IMR-90 (cell line): ENCODE measurements at regions not wholly inside any gene's neighbourhood (a gene's known extent, or its start where the extent isn't known, plus 50 kb on each side); places are given as distances from the start of the nearest gene placed in this dataset.

Experiments
- ATAC-seq: fragments of 200-7000 bp; cut with Tn5 transposase; 2 replicates; pipeline ENCODE4 v1.9.1; 2020; ENCODE audit warnings: low read depth, mild to moderate bottlenecking, moderate library complexity
- BruUV-seq: library from RNA; stranded (reverse); fragments of 400-500 nt; replicated peaks from 2 replicates; lab custom pipeline; 2021; lab: Mats Ljungman, UMichigan
- CTCF ChIA-PET: fragments of 300-600 bp; formaldehyde crosslinking; extraction: SDS; loops from one replicate; lab custom pipeline; 2021; ENCODE audit warnings: antibody characterized with exemption; lab: Yijun Ruan, JAX
- POLR2A ChIA-PET: fragments of 300-600 bp; sonication (Branson Sonifier 250); formaldehyde crosslinking; loops from one replicate; lab custom pipeline; 2022; ENCODE audit warnings: antibody characterized with exemption; ENCODE audit not compliant: unreplicated experiment; lab: Charles Lee
- DNase-seq: peaks from one replicate; pipeline ENCODE4 v3.0.0; 2013
- H2AFZ ChIP-seq: replicated peaks from 2 replicates; pipeline ENCODE3; 2013; ENCODE audit warnings: low read length, mild to moderate bottlenecking; ENCODE audit not compliant: poor library complexity
- H2AK5ac ChIP-seq: 2 replicates; pipeline ENCODE4 v1.6.1; 2013; ENCODE audit warnings: low read depth, low read length, inconsistent platforms
- H2AK9ac ChIP-seq: replicated peaks from 2 replicates; pipeline ENCODE3; 2013; ENCODE audit warnings: mild to moderate bottlenecking, low read depth, low read length, moderate library complexity; ENCODE audit not compliant: poor library complexity
- H2BK120ac ChIP-seq: 2 replicates; pipeline ENCODE4 v1.6.1; 2013; ENCODE audit warnings: low read depth, low read length, inconsistent platforms
- H2BK15ac ChIP-seq: 3 replicates; pipeline ENCODE4 v1.6.1; 2013; ENCODE audit warnings: low read depth, low read length, inconsistent platforms
- H2BK20ac ChIP-seq: 2 replicates; pipeline ENCODE4 v1.6.1; 2013; ENCODE audit warnings: low read depth, mild to moderate bottlenecking, inconsistent platforms, low read length, moderate library complexity
- H2BK5ac ChIP-seq: 2 replicates; pipeline ENCODE4 v1.6.1; 2013; ENCODE audit warnings: mild to moderate bottlenecking, low read depth, low read length, inconsistent platforms; ENCODE audit not compliant: poor library complexity, severe bottlenecking
- H3K14ac ChIP-seq: replicated peaks from 2 replicates; pipeline ENCODE4 v1.6.1; 2013; ENCODE audit warnings: low read depth, low read length, inconsistent platforms
- H3K18ac ChIP-seq: 2 replicates; pipeline ENCODE4 v1.6.1; 2013; ENCODE audit warnings: low read depth, low read length, control low read depth
- H3K23ac ChIP-seq: 2 replicates; pipeline ENCODE4 v1.6.1; 2013; ENCODE audit warnings: low read depth, low read length, inconsistent platforms
- H3K27ac ChIP-seq: 2 replicates; pipeline ENCODE4 v1.5.1; 2013; ENCODE audit warnings: mild to moderate bottlenecking, control low read depth, low read length; ENCODE audit not compliant: insufficient read depth
- H3K27me3 ChIP-seq: 2 replicates; pipeline ENCODE4 v1.6.1; 2013; ENCODE audit warnings: low read length; ENCODE audit not compliant: control insufficient read depth, insufficient read depth
- H3K36me3 ChIP-seq: 2 replicates; pipeline ENCODE4 v1.6.1; 2013; ENCODE audit warnings: low read length, mixed read lengths; ENCODE audit not compliant: control insufficient read depth, insufficient read depth
- H3K4ac ChIP-seq: 2 replicates; pipeline ENCODE4 v1.6.1; 2013; ENCODE audit warnings: low read depth, low read length, inconsistent platforms
- H3K4me1 ChIP-seq: 2 replicates; pipeline ENCODE4 v1.6.1; 2013; ENCODE audit warnings: low read length, mixed read lengths; ENCODE audit not compliant: control insufficient read depth, insufficient read depth
- H3K4me2 ChIP-seq: 2 replicates; pipeline ENCODE4 v1.6.1; 2013; ENCODE audit warnings: low read depth, mild to moderate bottlenecking, control low read depth, low read length, moderate library complexity
- H3K4me3 ChIP-seq: 2 replicates; pipeline ENCODE4 v1.5.1; 2013; ENCODE audit warnings: low read depth, mild to moderate bottlenecking, control low read depth, low read length, moderate library complexity; ENCODE audit not compliant: insufficient read depth
- H3K56ac ChIP-seq: 2 replicates; pipeline ENCODE4 v1.6.1; 2013; ENCODE audit warnings: low read length, inconsistent platforms; ENCODE audit not compliant: insufficient read depth; ENCODE audit errors: extremely low read depth
- H3K79me1 ChIP-seq, 2 experiments: 2 replicates each; pipeline ENCODE4 v1.6.1; 2013; ENCODE audit warnings: low read length in 2 of 2, inconsistent platforms in 1 of 2, low read depth in 1 of 2
- H3K9ac ChIP-seq: 2 replicates; pipeline ENCODE4 v1.6.1; 2013; ENCODE audit warnings: low read depth, low read length, control low read depth
- H3K9me1 ChIP-seq: 2 replicates; pipeline ENCODE4 v1.6.1; 2013; ENCODE audit warnings: low read length, inconsistent platforms; ENCODE audit not compliant: insufficient read depth
- H3K9me3 ChIP-seq: 2 replicates; pipeline ENCODE4 v1.6.1; 2013; ENCODE audit warnings: low read length; ENCODE audit not compliant: control insufficient read depth, insufficient read depth
- H4K20me1 ChIP-seq: 2 replicates; pipeline ENCODE4 v1.6.1; 2013; ENCODE audit warnings: low read length, inconsistent platforms; ENCODE audit not compliant: insufficient read depth
- H4K5ac ChIP-seq: 2 replicates; pipeline ENCODE4 v1.6.1; 2013; ENCODE audit warnings: mild to moderate bottlenecking, low read depth, low read length, control low read depth
- H4K8ac ChIP-seq, 2 experiments: 2 replicates each; pipeline ENCODE4 v1.6.1; 2013; ENCODE audit warnings: low read depth in 2 of 2, low read length in 2 of 2, control low read depth in 1 of 2, inconsistent platforms in 1 of 2
- H4K91ac ChIP-seq: 2 replicates; pipeline ENCODE4 v1.6.1; 2013; ENCODE audit warnings: low read depth, low read length, inconsistent platforms; ENCODE audit not compliant: insufficient read depth
- BHLHE40 ChIP-seq: fragments of 150-350 bp; IDR thresholded peaks from 2 replicates; pipeline ENCODE4 v1.6.1; 2016; ENCODE audit warnings: mild to moderate bottlenecking, low read depth, low read length
- CEBPB ChIP-seq: IDR thresholded peaks from 2 replicates; pipeline ENCODE4 v1.6.1; 2012; ENCODE audit warnings: low read depth, low read length, improper control_type of control experiment
- CHD1 ChIP-seq: IDR thresholded peaks from 2 replicates; pipeline ENCODE4 v1.6.1; 2012; ENCODE audit warnings: low read depth, low read length, improper control_type of control experiment
- ELK1 ChIP-seq: fragments of 150-350 bp; IDR thresholded peaks from 2 replicates; pipeline ENCODE4 v1.6.1; 2016; ENCODE audit warnings: low read depth, mild to moderate bottlenecking, low read length, moderate library complexity, borderline replicate concordance
- FOS ChIP-seq: fragments of 150-350 bp; IDR thresholded peaks from 2 replicates; pipeline ENCODE4 v1.6.1; 2016; ENCODE audit warnings: low read depth, low read length
- MAFK ChIP-seq: IDR thresholded peaks from 2 replicates; pipeline ENCODE4 v1.6.1; 2012; ENCODE audit warnings: low read depth, low read length, improper control_type of control experiment
- MAZ ChIP-seq: IDR thresholded peaks from 2 replicates; pipeline ENCODE4 v1.6.1; 2012; ENCODE audit warnings: low read depth, mild to moderate bottlenecking, low read length, improper control_type of control experiment, moderate library complexity, borderline replicate concordance
- MXI1 ChIP-seq: IDR thresholded peaks from 2 replicates; pipeline ENCODE4 v1.6.1; 2012; ENCODE audit warnings: low read depth, mild to moderate bottlenecking, low read length, moderate library complexity, borderline replicate concordance
- NFE2L2 ChIP-seq: fragments of 150-350 bp; IDR thresholded peaks from 2 replicates; pipeline ENCODE4 v1.6.1; 2016; ENCODE audit warnings: low read depth, mild to moderate bottlenecking, low read length
- POLR2A ChIP-seq: IDR thresholded peaks from 2 replicates; pipeline ENCODE4 v1.6.1; 2012; ENCODE audit warnings: mild to moderate bottlenecking, low read depth, low read length
- RAD21 ChIP-seq: IDR thresholded peaks from 2 replicates; pipeline ENCODE4 v1.6.1; 2012; ENCODE audit warnings: low read length, improper control_type of control experiment
- RCOR1 ChIP-seq: IDR thresholded peaks from 2 replicates; pipeline ENCODE4 v1.6.1; 2012; ENCODE audit warnings: mild to moderate bottlenecking, low read length, improper control_type of control experiment; ENCODE audit not compliant: insufficient replicate concordance
- RFX5 ChIP-seq: IDR thresholded peaks from 2 replicates; pipeline ENCODE4 v1.8.0; 2012; ENCODE audit warnings: low read depth, mild to moderate bottlenecking, low read length, moderate library complexity
- SMC3 ChIP-seq: fragments of 150-350 bp; IDR thresholded peaks from 2 replicates; pipeline ENCODE4 v1.6.1; 2016; ENCODE audit warnings: low read depth, mild to moderate bottlenecking, antibody characterized with exemption, low read length, moderate library complexity
- WGBS, 2 experiments: methylation state at CpG; one replicate each; pipeline versions ENCODE4 v1.1.5 to v1.1.7; 2013; ENCODE audit warnings: missing lambda C conversion rate in 2 of 2; ENCODE audit not compliant: insufficient read length in 1 of 2; ENCODE audit errors: extremely low coverage in 2 of 2; 5-methylcytosine and 5-hydroxymethylcytosine counted together
- dilution Hi-C: fragments of 300-500 bp; cut with HindIII; formaldehyde crosslinking; loops from one replicate; pipeline ENCODE4 v1.14.3; 2018; ENCODE audit warnings: low sequenced_read_pairs; ENCODE audit not compliant: unreplicated experiment
- in situ Hi-C: fragments of 300-500 bp; cut with MboI; formaldehyde crosslinking; loops from 3 replicates; pipeline ENCODE4 v1.14.3; 2019; ENCODE audit warnings: low sequenced_read_pairs, inconsistent platforms, mixed read lengths
- intact Hi-C: fragments of 100-400 bp; cut with micrococcal nuclease; formaldehyde crosslinking; loops from 2 replicates; pipeline ENCODE4 v1.10.0; 2022
- TF ChIP-seq, protein P1 (sequence below): fragments of 150-350 bp; IDR thresholded peaks from 2 replicates; pipeline ENCODE4 v1.6.1; 2017; ENCODE audit warnings: mild to moderate bottlenecking, antibody characterized with exemption, low read length, low read depth
- TF ChIP-seq, protein P2 (sequence below): conservative IDR thresholded peaks from 2 replicates; pipeline ENCODE4 v1.5.1; 2012; ENCODE audit warnings: mild to moderate bottlenecking, low read depth, low read length, improper control_type of control experiment

GRCh38 chr15:62323353-62323890, 158.3 kb upstream of the C2CD4B start:
- WGBS, 2 experiments, result 0% methylated on average over 1 of the region's 8 CpGs; no CpG with 5 or more reads in 1 of the 2 experiments
- Histone ChIP-seq H4K5ac (no peak overlapping the region), H3K14ac (no peak overlapping the region), H3K27ac (no peak overlapping the region), H4K20me1 (no peaks in the 10 kb centered on the region), H3K4me3 (no peak overlapping the region), H2BK20ac (no peak overlapping the region), H3K27me3 (peaks cover 34% of the 10 kb centered on the region), H3K4me1 (no peaks in the 10 kb centered on the region), H2BK15ac (no peak overlapping the region), H2AFZ (no peak overlapping the region), H2BK120ac (no peak overlapping the region), H3K18ac (no peak overlapping the region), H2BK5ac (no peak overlapping the region), H4K91ac (no peak overlapping the region), H3K9me1 (no peaks in the 10 kb centered on the region), H3K56ac (no peak overlapping the region), H3K36me3 (no peaks in the 10 kb centered on the region), H3K79me1 (no peaks in the 10 kb centered on the region), H2AK5ac (no peak overlapping the region), H4K8ac (no peak overlapping the region), H3K4me2 (no peak overlapping the region), H2AK9ac (no peak overlapping the region), H3K9me3 (no peaks in the 10 kb centered on the region), H3K23ac (no peak overlapping the region), H3K9ac (no peak overlapping the region), H3K4ac (no peak overlapping the region)
- in situ Hi-C loops, result no loop called here
- no peak for DNase-seq
- ChIA-PET POLR2A (no interaction called here), CTCF (no interaction called here)
- TF ChIP-seq CEBPB (no peak), MAZ (no peak), SMC3 (no peak), RFX5 (no peak), POLR2A (no peak), MAFK (no peak), FOS (no peak), CHD1 (no peak), ELK1 (no peak), RCOR1 (no peak), NFE2L2 (no peak), RAD21 (no peak), BHLHE40 (no peak), MXI1 (no peak)
- TF ChIP-seq, protein P1, sequence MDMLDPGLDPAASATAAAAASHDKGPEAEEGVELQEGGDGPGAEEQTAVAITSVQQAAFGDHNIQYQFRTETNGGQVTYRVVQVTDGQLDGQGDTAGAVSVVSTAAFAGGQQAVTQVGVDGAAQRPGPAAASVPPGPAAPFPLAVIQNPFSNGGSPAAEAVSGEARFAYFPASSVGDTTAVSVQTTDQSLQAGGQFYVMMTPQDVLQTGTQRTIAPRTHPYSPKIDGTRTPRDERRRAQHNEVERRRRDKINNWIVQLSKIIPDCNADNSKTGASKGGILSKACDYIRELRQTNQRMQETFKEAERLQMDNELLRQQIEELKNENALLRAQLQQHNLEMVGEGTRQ, result no peak
- TF ChIP-seq, protein P2, sequence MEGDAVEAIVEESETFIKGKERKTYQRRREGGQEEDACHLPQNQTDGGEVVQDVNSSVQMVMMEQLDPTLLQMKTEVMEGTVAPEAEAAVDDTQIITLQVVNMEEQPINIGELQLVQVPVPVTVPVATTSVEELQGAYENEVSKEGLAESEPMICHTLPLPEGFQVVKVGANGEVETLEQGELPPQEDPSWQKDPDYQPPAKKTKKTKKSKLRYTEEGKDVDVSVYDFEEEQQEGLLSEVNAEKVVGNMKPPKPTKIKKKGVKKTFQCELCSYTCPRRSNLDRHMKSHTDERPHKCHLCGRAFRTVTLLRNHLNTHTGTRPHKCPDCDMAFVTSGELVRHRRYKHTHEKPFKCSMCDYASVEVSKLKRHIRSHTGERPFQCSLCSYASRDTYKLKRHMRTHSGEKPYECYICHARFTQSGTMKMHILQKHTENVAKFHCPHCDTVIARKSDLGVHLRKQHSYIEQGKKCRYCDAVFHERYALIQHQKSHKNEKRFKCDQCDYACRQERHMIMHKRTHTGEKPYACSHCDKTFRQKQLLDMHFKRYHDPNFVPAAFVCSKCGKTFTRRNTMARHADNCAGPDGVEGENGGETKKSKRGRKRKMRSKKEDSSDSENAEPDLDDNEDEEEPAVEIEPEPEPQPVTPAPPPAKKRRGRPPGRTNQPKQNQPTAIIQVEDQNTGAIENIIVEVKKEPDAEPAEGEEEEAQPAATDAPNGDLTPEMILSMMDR, result no peak
- dilution Hi-C loops, result no loop called here
- intact Hi-C loops, result no loop called here
- ATAC-seq, result no peak
- BruUV-seq, result no TSS peak
